PC-9 (cell line): ENCODE measurements at regions not wholly inside any gene's neighbourhood (a gene's known extent, or its start where the extent isn't known, plus 50 kb on each side); places are given as distances from the start of the nearest gene placed in this dataset.

Experiments used
- BruUV-seq: library from RNA; stranded (reverse); fragments of 400-500 nt; replicated peaks from 2 replicates; lab custom pipeline; 2021; lab: Mats Ljungman, UMichigan
- CTCF ChIA-PET: fragments of 300-600 bp; sonication (Branson Sonifier 250); formaldehyde crosslinking; loops from one replicate; lab custom pipeline; 2022; ENCODE audit warnings: antibody characterized with exemption; lab: Charles Lee
- POLR2A ChIA-PET: fragments of 300-600 bp; sonication (Branson Sonifier 250); formaldehyde crosslinking; loops from one replicate; lab custom pipeline; 2022; ENCODE audit warnings: antibody characterized with exemption; ENCODE audit not compliant: unreplicated experiment; lab: Charles Lee
- DNase-seq, 2 experiments: peaks; one replicate each; pipeline versions ENCODE4 v3.0.0 to v3.0.0-alpha.2; 2015 to 2022; ENCODE audit warnings: mixed read lengths in 1 of 2
- H2AFZ ChIP-seq: fragments of 200-600 bp; sonication (generic); 2 replicates; pipeline ENCODE4 v1.8.1; 2017; ENCODE audit warnings: antibody characterized with exemption
- H3F3A ChIP-seq: fragments of 200-600 bp; sonication (generic); 2 replicates; pipeline ENCODE4 v1.8.1; 2017; ENCODE audit warnings: antibody characterized with exemption, mild to moderate bottlenecking, low read depth; ENCODE audit not compliant: insufficient read depth
- H3K27ac ChIP-seq: fragments of 200-600 bp; sonication (generic); 2 replicates; pipeline ENCODE4 v1.6.1; 2016; ENCODE audit warnings: mixed run types
- H3K27me3 ChIP-seq: fragments of 200-600 bp; sonication (generic); 2 replicates; pipeline ENCODE4 v1.6.1; 2016; ENCODE audit warnings: low read depth, mixed run types; ENCODE audit not compliant: insufficient read depth
- H3K36me3 ChIP-seq: fragments of 200-600 bp; sonication (generic); 2 replicates; pipeline ENCODE4 v1.6.1; 2016; ENCODE audit warnings: low read depth, mixed run types
- H3K4me1 ChIP-seq: fragments of 200-600 bp; sonication (generic); replicated peaks from 2 replicates; pipeline ENCODE4 v1.6.1; 2016; ENCODE audit warnings: mixed run types; ENCODE audit not compliant: insufficient read depth
- H3K4me2 ChIP-seq: fragments of 200-600 bp; sonication (generic); 2 replicates; pipeline ENCODE4 v1.6.1; 2017; ENCODE audit warnings: mixed run types
- H3K4me3 ChIP-seq: fragments of 200-600 bp; sonication (generic); 2 replicates; pipeline ENCODE4 v1.6.1; 2016; ENCODE audit warnings: mixed run types
- H3K79me2 ChIP-seq: fragments of 200-600 bp; sonication (generic); 2 replicates; pipeline ENCODE4 v1.6.1; 2017; ENCODE audit warnings: low read depth, mixed run types
- H3K9me2 ChIP-seq: fragments of 200-600 bp; sonication (generic); 2 replicates; pipeline ENCODE4 v1.8.1; 2017; ENCODE audit warnings: mild to moderate bottlenecking; ENCODE audit not compliant: insufficient read depth
- H3K9me3 ChIP-seq: fragments of 200-600 bp; sonication (generic); 2 replicates; pipeline ENCODE4 v1.8.1; 2016; ENCODE audit warnings: low read depth; ENCODE audit not compliant: insufficient read depth
- H4K20me1 ChIP-seq: fragments of 200-600 bp; sonication (generic); 2 replicates; pipeline ENCODE4 v1.8.1; 2017; ENCODE audit not compliant: insufficient read depth
- CTCF ChIP-seq: fragments of 200-600 bp; sonication (generic); conservative IDR thresholded peaks from 2 replicates; pipeline ENCODE4 v1.6.1; 2017; ENCODE audit warnings: mixed run types, antibody characterized with exemption, mild to moderate bottlenecking, moderate library complexity
- EZH2 ChIP-seq: fragments of 200-600 bp; sonication (generic); IDR thresholded peaks from 2 replicates; pipeline ENCODE4 v1.8.0; 2017; ENCODE audit warnings: antibody characterized with exemption, low read depth
- intact Hi-C: fragments of 100-400 bp; cut with micrococcal nuclease; formaldehyde crosslinking; loops from one replicate; pipeline ENCODE4 v1.10.0; 2022; ENCODE audit not compliant: unreplicated experiment

- no peak for DNase-seq
- peaks cover 8% of the 10 kb centered on the region; the same call in 1 of the 2 replicates for H3K4me1 ChIP-seq
- intact Hi-C loops, result no loop called here
- H3K4me2 ChIP-seq, result no peak overlapping the region
- no peaks in the 10 kb centered on the region for H3K36me3 ChIP-seq
- no peaks in the 10 kb centered on the region for H3K27me3 ChIP-seq
- H3K4me3 ChIP-seq, result no peak overlapping the region
- POLR2A ChIA-PET, result no interaction called here
- no TSS peak for BruUV-seq
- H2AFZ ChIP-seq, result no peak overlapping the region
- no peak overlapping the region for H3K27ac ChIP-seq
- no peaks in the 10 kb centered on the region for H3K79me2 ChIP-seq
- no peaks in the 10 kb centered on the region for H4K20me1 ChIP-seq
- no peaks in the 10 kb centered on the region for H3K9me2 ChIP-seq
- no peak for TF ChIP-seq CTCF
- TF ChIP-seq EZH2, result no peak
- CTCF ChIA-PET, result no interaction called here
- peaks cover 3% of the 10 kb centered on the region; the same call in 1 of the 2 replicates for H3K9me3 ChIP-seq
- H3F3A ChIP-seq, result no peaks in the 10 kb centered on the region
These were observed 346.3 kb downstream of the TMEM167A start for GRCh38 chr5:82730913-82731312.

GRCh38 chr5:82728926-82729702, 348.1 kb downstream of the TMEM167A start:
- Histone ChIP-seq H2AFZ (no peak overlapping the region), H3K79me2 (no peaks in the 10 kb centered on the region), H3F3A (no peaks in the 10 kb centered on the region), H3K27ac (no peak overlapping the region), H3K27me3 (no peaks in the 10 kb centered on the region), H3K4me1 (no peaks in the 10 kb centered on the region), H3K4me3 (no peak overlapping the region), H3K9me2 (no peaks in the 10 kb centered on the region), H3K9me3 (no peaks in the 10 kb centered on the region), H4K20me1 (no peaks in the 10 kb centered on the region), H3K4me2 (no peak overlapping the region), H3K36me3 (no peaks in the 10 kb centered on the region)
- ChIA-PET CTCF (no interaction called here), POLR2A (no interaction called here)
- BruUV-seq, result no TSS peak
- intact Hi-C loops, result no loop called here
- TF ChIP-seq EZH2 (no peak), CTCF (no peak)
- no peak for DNase-seq

- Histone ChIP-seq H3K79me2 (no peaks in the 10 kb centered on the region), H3K4me2 (no peak overlapping the region), H3K4me1 (no peaks in the 10 kb centered on the region), H3F3A (no peaks in the 10 kb centered on the region), H3K36me3 (no peaks in the 10 kb centered on the region), H3K27ac (no peak overlapping the region), H3K4me3 (no peak overlapping the region), H3K9me3 (0 out of 2 replicates have a peak, but pooled peaks cover 3% of the 10 kb centered on the region), H4K20me1 (no peaks in the 10 kb centered on the region), H3K9me2 (no peaks in the 10 kb centered on the region), H3K27me3 (no peaks in the 10 kb centered on the region), H2AFZ (no peak overlapping the region)
- intact Hi-C loops, result no loop called here
- ChIA-PET CTCF (no interaction called here), POLR2A (no interaction called here)
- TF ChIP-seq CTCF (no peak), EZH2 (no peak)
- no peak for DNase-seq
- BruUV-seq, result no TSS peak
These were observed 354.0 kb downstream of the TMEM167A start for GRCh38 chr5:82723168-82723567.
